HG03439 (cell line): ENCODE measurements at regions not wholly inside any gene's neighbourhood (a gene's known extent, or its start where the extent isn't known, plus 50 kb on each side); places are given as distances from the start of the nearest gene placed in this dataset.
"Not testable (repeated sequence)": the region's sequence is repeated elsewhere in the genome, so short reads cannot be mapped to it uniquely, and the experiment has no call there.

Experiments used
- ATAC-seq: cut with Tn5 transposase; IDR thresholded peaks from one replicate; pipeline ENCODE4 v1.9.1; 2021; ENCODE audit warnings: mild to moderate bottlenecking, moderate library complexity; ENCODE audit not compliant: unreplicated experiment

DNA sequence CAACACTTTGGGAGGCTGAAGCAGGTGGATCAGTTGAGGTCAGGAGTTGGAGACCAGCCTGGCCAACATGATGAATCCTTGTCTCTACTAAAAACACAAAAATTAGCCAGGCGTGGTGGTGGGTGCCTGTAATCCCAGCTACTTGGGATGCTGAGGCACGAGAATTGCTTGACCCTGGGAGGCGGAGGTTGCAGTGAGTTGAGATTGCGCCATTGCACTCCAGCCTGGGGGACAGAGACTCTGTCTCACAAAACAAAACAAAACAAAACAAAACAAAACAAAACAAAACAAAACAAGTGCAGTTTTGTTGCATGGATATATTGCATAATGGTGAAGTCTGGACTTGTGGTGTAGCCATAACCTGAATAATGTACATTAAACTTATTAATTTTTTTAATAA lies 133.6 kb upstream of the ZNF217 start:
- ATAC-seq: not testable (repeated sequence)

DNA sequence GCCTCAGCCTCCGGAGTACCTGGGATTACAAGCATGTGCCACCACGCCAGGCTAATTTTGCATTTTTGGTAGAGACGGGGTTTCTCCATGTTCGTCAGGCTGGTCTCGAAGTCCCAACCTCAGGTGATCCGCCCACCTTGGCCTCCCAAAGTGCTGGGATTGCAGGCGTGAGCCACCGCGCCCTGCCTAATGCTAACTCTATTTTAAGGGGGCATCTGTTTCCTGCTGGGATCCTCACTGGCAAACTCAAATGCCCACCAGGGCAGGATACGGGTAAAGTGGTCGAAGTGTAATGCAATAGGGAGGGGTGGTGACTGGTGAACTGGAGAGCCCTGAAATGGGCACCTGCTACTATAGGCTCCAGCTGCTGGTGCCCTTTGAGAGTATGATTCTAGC lies 131.9 kb upstream of the ZNF217 start:
- ATAC-seq: no peak

DNA sequence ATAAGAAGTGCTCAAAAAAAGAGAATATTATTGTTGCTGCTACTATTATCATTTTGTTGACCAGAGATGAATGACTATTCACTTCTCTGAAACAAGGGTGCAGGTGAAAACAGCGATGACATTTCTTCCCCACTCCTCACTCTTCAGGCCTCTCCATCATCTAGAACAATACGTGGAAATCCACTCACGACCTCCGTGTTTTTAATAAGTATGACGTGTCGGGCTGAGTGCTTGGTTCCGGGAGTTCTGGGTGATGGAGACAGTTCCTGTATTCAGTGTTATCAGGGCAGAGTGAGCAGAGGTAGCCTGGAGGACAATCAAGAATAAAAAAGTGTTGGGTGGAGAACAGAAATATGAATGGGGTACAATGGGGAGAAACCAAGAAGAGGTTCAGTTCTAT lies 130.0 kb upstream of the ZNF217 start:
- no peak for ATAC-seq

DNA sequence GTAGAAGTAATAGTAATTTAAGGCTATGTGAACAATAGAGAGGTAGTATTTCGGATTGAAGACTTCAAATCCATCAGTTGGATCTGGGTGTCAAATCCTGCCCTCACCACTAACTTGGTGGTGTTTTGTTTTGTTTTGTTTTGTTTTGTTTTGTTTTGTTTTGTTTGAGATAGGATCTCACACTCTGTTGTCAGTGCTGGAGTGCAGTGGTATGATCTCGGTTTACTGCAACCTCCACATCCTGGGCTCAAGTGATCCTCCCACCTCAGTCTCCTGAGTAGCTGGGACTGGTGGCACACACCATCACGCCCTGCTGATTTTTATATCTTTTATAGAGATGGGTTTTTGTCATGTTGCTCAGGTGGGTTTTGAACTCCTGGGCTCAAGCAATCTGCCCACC lies 129.4 kb upstream of the ZNF217 start:
- ATAC-seq: no peak

DNA sequence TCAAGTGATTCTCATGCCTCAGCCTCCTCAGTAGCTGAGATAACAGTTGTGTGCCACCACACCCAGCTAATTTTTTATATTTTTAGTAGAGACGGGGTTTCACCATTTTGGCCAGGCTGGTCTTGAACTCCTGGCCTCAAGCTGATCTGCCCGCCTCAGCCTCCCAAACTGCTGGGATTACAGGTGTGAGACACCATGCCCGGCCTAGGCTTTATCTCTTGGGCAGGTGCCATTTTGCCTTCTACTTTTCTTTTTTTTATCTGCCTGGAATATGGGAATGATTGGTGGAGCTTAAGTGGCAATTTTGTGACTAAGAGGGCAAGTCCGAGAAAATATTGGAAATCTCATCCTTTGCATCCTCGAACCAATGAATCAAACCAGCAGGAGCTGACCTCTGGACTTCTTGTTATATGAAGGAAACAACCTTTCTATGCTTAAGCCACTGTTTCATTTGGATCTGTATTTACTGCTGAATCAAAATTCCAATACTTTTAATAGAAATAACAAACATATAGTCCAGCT lies 128.9 kb upstream of the ZNF217 start:
- ATAC-seq: no peak

DNA sequence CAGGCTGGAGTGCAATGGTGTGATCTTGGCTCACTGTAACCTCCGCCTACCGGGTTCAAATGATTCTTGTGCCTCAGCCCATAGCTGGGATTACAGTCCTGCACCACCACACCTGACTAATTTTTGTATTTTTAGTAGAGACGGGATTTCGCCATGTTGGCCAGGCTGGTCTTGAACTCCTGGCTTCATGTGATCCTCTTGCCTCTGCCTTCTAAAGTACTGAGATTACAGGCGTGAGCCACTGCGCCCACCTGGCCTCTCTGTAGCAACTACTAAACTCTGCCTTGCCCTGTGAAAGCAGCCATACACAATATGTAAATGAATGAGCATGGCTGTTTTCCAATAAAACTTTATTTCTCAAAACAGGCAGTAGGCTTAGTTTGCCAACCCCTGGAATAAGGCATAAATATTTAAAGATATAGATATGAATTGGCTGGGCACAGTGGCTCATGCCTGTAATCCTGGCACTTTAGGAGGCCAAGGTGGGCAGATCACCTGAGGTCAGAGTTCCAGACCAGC lies 127.9 kb upstream of the ZNF217 start:
- not testable (repeated sequence) for ATAC-seq

DNA sequence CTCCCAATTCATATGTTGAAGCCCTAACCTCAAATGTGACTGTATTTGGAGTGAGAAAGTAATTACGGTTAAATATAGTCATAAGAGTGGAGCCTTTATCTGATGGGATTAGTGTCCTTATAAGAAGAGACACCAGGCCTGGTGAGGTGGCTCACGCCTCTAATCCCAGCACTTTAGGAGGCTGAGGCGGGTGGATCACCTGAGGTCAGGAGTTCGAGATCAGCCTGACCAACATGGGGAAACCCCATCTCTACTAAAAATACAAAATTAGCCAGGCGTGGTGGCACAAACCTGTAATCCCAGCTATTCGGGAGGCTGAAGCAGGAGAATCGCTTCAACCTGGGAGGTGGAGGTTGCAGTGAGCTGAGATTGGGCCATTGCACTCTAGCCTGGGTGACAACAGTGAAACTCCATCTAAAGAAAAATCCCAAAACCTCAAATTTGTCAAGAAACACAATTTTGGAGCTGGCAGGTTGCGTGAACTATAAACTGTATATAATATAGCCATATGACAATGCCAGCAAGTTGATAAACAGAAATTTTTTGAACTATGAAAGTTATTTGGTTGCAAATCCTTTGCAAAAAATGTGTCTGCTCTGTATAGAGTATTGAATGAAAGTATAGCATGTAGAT lies 125.6 kb upstream of the ZNF217 start:
- ATAC-seq: not testable (repeated sequence)

DNA sequence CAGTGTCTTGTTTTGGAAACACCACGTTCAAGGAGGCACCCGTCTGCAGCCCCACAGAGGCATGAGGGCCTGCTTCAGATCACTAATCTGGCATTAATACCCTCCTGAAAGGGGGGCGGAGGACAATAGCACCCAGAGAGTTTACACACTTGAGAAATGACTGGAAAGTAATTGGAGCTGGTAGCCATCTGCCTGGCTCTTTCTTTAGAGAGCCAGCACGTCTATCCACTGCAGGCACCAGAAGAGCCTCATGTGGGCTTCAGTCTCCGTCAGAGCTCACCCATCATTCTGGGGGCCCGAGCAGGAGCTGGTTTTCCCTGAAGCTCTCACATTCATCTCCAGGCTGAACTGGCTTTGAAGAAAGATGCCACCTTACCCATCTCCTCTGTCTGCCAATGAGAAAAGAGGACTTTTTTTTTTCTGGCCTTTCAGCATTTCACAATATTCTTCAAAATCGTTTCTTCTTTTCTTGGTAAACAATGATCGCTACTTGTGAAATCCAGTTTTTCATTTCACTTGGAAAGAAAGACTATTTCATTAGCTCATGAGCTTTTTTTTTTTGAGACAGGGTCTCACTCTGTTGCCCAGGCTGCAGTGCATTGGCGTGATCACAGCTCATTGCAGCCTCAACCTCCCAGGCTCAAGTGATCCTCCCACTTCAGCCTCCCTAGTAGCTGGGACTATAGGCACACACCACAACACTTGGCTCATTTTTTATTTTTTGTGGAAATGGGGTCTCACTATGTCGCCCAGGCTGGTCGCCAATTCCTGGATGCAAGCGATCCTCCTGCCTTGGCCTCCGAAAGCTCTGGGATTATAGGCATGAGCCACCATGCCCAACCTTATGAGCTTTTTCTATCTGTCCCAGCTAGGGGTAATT lies 124.7 kb upstream of the ZNF217 start:
- no peak for ATAC-seq

DNA sequence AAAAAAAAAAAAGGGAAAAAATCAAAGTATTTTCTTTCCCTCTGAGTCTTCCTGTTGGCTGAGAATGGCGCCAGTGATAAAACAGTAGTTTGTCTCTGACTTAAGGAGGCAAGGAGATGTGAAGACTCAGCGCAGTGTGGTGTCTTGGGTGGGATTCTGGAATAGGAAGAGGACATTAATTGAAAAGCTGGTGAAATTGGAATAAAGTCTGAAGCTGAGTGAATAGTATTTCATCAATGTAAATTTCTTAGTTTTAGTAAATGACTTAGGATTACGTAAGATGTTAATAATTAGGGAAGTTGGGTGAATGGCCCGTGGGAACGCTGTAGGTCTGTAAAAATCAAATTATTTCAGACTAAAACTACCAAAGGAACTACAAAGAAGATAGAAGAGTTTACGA lies 122.8 kb upstream of the ZNF217 start:
- no peak for ATAC-seq

DNA sequence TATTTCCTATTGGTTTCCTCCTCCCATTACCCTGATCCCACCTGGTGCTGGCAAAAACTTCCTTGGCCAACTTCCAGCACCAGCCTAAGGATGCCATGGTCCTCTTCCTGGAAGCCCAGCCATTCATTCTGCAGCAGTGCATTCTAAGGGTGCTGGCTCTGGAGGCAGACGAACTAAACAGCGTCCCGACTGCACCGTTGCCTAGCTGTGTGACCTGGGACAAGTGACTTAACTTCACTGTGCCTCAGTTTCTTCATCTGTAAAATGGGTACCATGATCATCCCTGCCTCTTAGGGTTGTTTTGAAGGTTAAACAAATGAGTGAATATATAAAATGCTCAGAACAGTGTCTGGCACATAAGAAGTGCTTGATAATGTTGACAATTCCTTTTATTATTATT lies 120.9 kb upstream of the ZNF217 start:
- ATAC-seq: no peak

DNA sequence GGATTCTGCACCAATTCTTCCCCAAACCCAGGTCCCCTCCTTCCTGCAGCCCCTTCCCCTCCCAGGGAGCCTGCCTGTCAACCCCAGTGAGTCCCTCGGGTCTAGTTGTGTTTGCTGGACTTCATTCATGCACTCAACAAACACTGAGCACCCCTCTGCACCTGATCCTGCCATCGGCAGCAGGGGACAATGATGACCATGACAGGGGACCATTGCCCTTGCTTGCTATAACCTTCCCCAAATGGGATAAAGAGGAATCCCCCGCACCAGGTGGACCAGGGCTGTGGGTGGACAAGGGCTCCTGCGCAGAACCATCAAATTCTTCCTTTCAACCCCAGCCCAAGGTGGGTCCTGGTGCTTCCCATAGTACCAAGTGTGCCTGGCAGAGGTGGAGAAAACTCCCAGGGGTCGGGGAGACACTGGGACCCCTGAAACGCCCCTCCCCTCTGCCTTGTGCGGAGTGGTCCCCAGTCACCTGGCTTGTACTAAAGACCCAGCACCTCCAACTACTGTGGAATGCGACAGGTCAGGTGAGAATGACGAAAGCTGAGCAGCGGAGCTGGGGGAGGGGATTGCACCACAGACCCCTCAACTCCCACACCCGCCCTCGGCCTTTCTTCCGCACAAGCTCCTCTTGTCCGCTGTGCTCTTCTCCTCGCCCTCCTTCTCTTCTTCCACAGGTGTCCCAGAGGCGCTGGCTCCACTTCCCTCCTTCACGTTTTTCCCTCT lies 119.9 kb upstream of the ZNF217 start:
- no peak for ATAC-seq

DNA sequence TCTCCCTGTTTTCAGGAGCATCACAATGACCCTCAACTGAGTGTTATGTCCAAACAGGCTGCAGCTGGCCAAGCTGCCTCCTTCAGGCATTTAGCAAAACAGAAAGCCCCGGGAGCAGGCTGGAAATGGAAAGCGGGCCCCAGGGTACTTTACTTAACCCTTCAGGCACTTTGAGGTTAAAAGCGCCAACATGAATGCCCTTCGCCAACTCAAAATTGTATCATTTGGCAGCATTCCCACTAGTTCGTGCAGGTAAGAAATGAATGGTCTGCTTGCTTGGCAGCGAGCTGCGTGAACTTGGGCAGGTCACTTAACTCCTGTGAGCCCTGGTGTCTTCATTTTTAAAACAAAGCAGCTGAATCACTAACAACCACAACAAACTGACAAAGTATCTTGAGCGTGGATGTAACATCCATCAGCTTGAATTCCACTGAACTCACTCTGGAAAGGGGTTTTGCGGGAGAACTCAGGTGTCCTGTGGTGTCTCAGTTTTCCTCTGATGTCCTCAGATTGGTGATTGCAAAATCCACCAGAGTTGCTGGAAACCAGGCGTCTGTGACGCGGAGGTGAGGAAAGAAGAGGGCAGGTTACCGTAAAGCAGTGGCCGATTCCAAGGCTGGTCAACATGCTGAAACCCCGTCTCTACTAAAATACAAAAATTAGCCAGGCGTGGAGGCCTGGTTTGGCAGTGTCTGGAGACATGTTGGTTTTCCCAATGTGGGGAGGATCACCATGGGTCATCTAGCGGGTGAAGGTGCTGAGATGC lies 118.8 kb upstream of the ZNF217 start:
- ATAC-seq: no peak

DNA sequence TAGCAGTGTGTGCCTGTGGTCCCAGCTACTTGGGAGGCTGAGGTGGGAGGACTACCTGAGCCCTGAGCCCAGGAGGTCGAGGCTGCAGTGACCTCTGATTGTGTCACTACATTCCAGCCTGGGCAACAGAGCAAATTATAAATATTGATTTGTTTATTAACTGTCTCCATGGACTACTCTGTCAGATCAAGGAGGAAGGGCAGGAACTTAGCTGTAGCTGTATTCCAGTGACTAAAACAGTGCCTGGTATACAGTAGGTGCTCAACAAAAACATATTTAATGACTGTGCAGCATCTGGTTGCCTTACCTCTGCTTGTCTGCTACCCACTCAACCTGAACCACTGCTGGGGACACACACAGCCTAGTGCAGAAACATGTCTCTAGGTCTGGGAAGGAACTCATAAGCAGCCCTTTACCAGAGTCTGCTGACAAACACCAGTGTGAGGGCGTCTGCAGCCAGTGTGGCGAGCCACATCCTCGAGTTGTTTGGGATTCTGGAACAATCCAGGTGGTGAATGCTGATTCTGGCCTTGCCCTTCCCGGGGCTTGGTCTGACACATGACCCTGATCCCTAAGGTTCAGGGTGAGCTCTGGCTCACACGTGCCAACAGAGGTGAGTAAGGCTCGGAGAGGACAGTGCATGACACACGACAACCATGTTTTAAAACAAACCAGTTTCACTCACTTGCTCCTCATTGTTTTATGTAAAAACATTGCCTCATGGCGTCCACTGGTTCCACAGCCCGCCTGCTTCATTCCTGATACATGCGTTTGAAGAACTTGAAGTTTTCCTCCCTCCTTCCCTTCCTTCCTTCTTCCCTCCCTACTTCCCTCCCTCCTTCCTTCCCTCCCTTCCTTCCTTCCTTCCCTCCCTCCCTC lies 117.9 kb upstream of the ZNF217 start:
- ATAC-seq: no peak

DNA sequence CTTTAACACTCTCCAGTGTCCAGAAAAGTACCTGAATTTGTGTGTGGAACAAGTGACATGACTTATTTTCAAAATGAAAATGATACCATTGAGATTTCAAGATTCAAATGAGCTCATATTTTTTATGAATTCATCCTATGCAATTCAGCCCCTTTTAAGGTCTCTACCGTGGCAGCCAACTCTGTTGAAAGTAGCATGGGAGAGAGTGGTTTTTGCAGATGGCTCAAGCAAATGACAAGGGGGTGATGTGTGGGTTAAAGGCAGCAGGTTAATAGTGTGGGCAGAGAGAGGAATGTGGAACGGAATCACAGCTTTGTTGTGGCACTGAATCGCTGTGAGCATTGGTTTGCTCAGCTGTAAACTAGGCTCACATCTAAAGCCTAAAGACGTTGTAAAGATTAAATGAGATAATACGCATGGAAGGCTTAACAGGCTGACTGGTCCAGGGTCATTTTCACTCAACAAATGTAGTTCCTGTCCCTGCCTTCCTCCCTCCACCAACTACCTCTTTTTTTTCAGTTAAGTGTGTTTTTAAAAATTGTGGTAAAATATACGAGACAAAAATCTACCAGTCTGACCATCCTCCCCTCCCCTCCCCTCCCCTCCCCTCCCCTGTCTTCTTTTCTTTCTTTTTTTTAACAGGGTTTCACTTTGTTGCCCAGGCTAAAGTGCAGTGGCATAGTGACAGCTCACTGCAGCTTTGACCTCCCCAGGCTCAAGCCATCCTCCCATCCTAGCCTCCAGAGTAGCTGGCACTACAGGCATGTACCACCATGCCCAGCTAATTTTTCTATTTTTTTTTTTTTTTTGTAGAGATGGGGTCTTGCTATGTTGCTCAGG lies 114.7 kb upstream of the ZNF217 start:
- ATAC-seq: peak; percentile 60

DNA sequence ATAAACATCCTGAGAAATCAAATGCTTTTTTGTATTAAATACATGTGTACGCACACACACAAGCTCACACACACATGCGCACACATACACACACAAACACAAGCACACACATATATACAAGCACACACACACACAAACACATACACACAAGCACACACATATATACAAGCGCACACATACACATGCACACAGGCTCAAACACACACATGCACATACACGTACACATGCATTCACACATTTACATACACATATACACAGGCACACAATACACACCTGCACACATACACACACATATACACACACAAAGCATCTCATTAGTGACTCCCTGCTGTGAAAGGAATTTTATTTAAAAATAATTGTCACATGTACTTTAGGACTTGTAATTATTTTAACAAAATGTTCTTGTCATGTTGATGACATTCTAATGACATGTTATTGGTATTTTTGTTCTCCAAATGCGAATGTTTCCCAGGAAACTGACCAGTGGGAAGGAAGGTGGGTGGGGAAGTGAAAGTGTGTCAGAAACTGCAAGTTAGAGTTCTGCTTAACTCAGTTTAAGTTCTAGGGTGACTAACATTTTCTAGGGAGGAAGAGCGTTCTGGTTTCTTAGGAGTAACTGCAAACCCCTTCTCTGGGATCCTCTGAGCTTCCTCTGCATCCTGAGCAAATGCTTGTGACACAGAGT lies 113.9 kb upstream of the ZNF217 start:
- peak; percentile 23 for ATAC-seq

DNA sequence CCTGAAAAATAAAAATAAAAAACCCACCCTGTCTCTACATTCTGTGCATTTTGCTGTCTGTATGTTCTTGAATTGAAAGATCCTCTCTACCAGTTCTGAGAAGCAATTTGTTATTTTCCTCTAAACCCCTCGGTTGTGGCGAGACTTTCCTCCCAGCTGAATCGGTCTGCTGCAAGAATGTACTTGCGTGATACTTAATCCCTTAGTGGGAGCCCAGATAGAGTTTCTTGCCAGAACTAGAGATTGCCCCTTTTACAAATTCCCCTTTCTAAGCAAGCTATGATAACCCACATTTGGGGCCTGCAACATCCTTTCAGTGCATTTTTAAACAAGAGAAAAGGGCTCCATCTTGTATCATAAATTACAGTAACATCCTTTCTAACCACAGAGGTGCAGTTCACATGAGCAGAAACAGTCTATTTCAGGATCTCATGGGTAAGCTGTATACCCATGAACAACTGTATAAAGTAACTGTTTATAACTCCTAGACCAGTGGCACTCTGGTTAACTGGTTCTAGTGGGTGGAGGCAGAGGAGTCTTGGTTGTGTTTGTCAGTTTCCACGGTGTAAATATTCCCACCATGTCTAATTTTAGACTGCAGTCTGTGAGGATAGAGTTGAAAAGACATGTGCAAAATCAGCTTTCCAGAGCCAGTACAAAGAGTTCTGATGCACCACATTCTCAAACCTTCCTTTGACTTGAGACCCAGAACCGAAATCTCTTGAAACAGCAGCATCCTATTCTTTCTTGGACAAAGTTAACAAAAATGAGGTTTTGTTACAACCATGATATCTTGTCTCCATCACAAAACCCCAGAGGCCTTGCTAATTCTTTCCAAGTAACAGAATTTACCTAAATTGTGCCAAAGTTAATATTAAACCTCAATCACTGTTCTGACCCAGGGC lies 113.1 kb upstream of the ZNF217 start:
- no peak for ATAC-seq

DNA sequence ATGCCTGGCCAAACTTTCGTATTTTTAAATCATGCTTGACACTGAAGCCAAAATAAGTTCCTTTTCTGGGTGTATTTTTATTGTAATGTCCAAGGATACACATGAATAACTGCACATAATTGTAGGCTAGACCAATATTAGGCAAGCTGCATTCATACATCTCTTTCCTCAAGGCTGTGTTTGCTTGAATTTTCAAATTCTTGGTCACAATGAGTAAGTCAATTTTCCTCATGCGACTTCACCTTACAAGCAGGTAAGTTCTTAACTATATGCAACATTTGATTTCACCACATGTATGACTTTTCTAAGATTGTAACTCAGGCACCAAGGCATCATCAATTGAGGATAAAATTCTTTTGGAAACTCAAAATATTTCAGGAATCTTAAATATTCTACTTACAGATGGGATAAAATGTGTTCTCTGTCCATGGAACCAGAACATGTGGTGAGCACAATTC lies 112.4 kb upstream of the ZNF217 start:
- no peak for ATAC-seq
